ENCODE measurements at regions not wholly inside any gene's neighbourhood (a gene's known extent, or its start where the extent isn't known, plus 50 kb on each side); places are given as distances from the start of the nearest gene placed in this dataset.

DNA sequence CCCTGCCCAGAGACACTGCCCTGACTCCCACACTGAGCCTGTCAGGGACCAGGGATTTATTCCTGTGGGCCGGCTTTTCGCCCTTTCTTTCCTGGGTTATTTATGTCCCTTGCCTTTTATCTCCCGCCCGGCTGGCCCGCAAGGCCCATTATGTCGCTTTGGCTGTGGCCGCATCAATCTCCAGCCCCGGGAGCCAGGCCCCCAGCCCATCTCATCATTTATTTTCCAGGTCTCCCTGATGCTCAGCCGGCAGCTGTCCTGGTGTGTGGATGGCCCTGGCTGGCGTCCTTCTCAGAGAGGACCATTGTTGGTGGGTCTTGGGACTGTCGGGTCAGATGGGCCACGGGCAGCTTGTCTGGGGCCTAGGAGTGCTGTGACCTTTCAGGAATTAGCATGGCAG is 82.3 kb downstream of the FAM241B start:
- TF ChIP-seq, protein P1, sequence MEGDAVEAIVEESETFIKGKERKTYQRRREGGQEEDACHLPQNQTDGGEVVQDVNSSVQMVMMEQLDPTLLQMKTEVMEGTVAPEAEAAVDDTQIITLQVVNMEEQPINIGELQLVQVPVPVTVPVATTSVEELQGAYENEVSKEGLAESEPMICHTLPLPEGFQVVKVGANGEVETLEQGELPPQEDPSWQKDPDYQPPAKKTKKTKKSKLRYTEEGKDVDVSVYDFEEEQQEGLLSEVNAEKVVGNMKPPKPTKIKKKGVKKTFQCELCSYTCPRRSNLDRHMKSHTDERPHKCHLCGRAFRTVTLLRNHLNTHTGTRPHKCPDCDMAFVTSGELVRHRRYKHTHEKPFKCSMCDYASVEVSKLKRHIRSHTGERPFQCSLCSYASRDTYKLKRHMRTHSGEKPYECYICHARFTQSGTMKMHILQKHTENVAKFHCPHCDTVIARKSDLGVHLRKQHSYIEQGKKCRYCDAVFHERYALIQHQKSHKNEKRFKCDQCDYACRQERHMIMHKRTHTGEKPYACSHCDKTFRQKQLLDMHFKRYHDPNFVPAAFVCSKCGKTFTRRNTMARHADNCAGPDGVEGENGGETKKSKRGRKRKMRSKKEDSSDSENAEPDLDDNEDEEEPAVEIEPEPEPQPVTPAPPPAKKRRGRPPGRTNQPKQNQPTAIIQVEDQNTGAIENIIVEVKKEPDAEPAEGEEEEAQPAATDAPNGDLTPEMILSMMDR (IDR thresholded peaks at IDR 0.05; ENCODE audit: insufficient read depth, low read length), result no peak
- TF ChIP-seq SPI1 (IDR thresholded peaks at IDR 0.05; ENCODE audit: borderline replicate concordance, low read depth) (no peak), POLR2AphosphoS5 (IDR thresholded peaks at IDR 0.05; ENCODE audit: low read depth) (no peak), GABPA (IDR thresholded peaks at IDR 0.05; ENCODE audit: low read depth) (no peak)
- TF ChIP-seq, protein P2, sequence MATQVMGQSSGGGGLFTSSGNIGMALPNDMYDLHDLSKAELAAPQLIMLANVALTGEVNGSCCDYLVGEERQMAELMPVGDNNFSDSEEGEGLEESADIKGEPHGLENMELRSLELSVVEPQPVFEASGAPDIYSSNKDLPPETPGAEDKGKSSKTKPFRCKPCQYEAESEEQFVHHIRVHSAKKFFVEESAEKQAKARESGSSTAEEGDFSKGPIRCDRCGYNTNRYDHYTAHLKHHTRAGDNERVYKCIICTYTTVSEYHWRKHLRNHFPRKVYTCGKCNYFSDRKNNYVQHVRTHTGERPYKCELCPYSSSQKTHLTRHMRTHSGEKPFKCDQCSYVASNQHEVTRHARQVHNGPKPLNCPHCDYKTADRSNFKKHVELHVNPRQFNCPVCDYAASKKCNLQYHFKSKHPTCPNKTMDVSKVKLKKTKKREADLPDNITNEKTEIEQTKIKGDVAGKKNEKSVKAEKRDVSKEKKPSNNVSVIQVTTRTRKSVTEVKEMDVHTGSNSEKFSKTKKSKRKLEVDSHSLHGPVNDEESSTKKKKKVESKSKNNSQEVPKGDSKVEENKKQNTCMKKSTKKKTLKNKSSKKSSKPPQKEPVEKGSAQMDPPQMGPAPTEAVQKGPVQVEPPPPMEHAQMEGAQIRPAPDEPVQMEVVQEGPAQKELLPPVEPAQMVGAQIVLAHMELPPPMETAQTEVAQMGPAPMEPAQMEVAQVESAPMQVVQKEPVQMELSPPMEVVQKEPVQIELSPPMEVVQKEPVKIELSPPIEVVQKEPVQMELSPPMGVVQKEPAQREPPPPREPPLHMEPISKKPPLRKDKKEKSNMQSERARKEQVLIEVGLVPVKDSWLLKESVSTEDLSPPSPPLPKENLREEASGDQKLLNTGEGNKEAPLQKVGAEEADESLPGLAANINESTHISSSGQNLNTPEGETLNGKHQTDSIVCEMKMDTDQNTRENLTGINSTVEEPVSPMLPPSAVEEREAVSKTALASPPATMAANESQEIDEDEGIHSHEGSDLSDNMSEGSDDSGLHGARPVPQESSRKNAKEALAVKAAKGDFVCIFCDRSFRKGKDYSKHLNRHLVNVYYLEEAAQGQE (IDR thresholded peaks at IDR 0.05; ENCODE audit: insufficient replicate concordance, low read depth), result no peak
- no peak for DNase-seq (ENCODE audit: low read depth in 1 of 2, low spot score in 1 of 2)
- no peak overlapping the region for H3K27ac ChIP-seq (replicated peaks)
- H3K4me3 ChIP-seq (replicated peaks; ENCODE audit: insufficient read depth, low read length), result no peak overlapping the region
- H3K27me3 ChIP-seq (ENCODE audit: insufficient read depth, poor library complexity, severe bottlenecking), result no peaks in the 10 kb centered on the region

DNA sequence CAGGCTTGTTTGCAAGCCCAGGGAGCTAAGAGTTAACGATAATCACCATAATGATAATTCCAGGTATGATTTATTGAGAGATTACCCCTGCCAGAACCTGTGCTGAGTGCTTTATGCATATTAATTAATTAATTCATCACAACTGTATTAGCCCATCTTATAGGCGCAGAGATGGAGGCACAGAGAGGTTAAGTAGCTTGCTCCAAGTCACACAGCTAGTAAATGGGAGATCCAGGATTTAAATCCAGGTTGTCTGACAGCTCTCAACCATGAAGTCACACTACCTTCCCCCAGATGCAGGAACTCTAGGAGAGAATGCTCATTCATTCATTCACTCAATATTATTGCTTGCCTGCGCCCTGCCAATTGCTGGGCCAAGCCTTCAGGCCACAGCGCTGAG is 84.5 kb downstream of the FAM241B start:
- H3K27me3 ChIP-seq (ENCODE audit: insufficient read depth, poor library complexity, severe bottlenecking), result no peaks in the 10 kb centered on the region
- H3K27ac ChIP-seq (replicated peaks), result no peak overlapping the region
- DNase-seq (ENCODE audit: low read depth in 1 of 2, low spot score in 1 of 2), result no peak
- H3K4me3 ChIP-seq (replicated peaks; ENCODE audit: insufficient read depth, low read length), result no peak overlapping the region
- TF ChIP-seq GABPA (IDR thresholded peaks at IDR 0.05; ENCODE audit: low read depth) (no peak), SPI1 (IDR thresholded peaks at IDR 0.05; ENCODE audit: borderline replicate concordance, low read depth) (no peak), POLR2AphosphoS5 (IDR thresholded peaks at IDR 0.05; ENCODE audit: low read depth) (no peak)
- TF ChIP-seq, protein P1 (IDR thresholded peaks at IDR 0.05; ENCODE audit: insufficient read depth, low read length), result no peak
- TF ChIP-seq, protein P2 (IDR thresholded peaks at IDR 0.05; ENCODE audit: insufficient replicate concordance, low read depth), result no peak

DNA sequence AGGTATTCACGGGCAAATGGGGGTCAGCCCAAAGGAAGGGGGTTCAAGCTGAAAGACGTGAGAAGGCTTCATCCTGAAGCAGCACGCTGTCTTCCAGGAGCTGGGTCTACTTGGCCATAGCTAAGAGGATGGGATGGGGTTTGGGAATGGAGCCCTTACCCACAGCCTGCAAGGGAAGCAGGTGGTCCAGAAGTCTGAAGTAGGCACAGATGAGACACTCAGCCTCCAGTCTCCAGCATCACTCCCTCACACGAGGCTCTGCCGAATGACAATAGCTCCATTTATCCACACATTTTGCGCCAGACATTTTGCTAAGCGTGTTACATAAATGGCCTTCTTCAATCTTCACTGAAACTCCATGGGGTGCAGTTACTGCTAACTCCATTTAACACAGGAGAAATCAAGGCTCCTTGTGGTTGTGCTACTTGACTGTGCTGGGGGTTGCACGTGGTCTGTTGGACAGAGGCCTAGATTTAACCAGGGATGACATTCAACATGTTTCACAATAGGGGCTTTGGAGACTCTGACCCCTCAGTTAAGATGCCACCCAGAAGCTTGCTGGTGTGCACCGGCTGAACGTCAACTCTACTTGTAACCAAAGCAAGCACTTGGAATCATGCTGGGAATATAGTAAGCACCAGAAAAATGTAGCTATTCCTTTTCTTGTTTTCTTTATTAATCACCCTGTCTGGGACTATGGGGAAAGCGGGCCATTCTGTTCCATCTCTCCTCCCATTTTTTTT is 85.3 kb downstream of the FAM241B start:
- no peak overlapping the region for H3K4me3 ChIP-seq (replicated peaks; ENCODE audit: insufficient read depth, low read length)
- no peaks in the 10 kb centered on the region for H3K27me3 ChIP-seq (ENCODE audit: insufficient read depth, poor library complexity, severe bottlenecking)
- H3K27ac ChIP-seq (replicated peaks), result no peak overlapping the region
- TF ChIP-seq GABPA (IDR thresholded peaks at IDR 0.05; ENCODE audit: low read depth), result no peak
- DNase-seq (ENCODE audit: low read depth in 1 of 2, low spot score in 1 of 2), result no peak

DNA sequence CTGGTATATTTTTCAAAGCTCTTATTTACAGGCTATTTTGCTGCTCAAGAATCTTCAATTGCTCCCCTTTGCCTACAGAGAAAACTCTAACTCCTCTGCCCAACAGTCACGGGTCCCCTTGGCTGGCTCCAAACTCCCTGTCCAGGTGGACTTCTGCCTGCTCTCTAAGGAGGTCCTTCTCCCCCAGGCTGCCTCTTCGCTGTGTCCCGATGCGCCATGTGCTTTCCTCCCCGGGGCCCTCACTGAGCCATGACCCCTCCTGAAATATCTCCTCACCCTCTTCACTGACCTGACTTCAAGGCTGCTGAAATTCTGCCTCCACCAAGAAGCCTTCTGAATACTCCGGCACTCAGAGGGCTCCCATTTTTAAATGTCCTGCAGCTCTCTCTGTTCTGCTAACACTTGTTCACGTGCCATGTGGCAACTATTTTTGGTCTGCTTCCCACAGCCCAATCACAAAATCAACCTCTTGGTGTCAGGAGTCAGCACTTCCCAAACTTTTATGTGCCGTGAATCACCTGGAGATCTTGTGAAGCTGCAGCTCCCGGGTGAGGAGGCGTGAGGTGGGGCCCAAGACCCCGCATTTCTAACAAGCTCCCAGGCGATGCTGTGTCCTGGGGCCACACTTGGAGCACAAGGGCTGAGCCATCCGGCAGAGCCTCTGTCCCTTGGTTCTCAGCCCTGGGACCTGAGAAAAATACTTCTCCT is 85.7 kb upstream of the COL13A1 start:
- DNase-seq (ENCODE audit: low read depth in 1 of 2, low spot score in 1 of 2), result no peak
- Histone ChIP-seq H3K27ac (replicated peaks) (no peak overlapping the region), H3K27me3 (ENCODE audit: insufficient read depth, poor library complexity, severe bottlenecking) (no peaks in the 10 kb centered on the region), H3K4me3 (replicated peaks; ENCODE audit: insufficient read depth, low read length) (no peak overlapping the region)
- TF ChIP-seq POLR2AphosphoS5 (IDR thresholded peaks at IDR 0.05; ENCODE audit: low read depth) (no peak), GABPA (IDR thresholded peaks at IDR 0.05; ENCODE audit: low read depth) (no peak), SPI1 (IDR thresholded peaks at IDR 0.05; ENCODE audit: borderline replicate concordance, low read depth) (no peak)
- TF ChIP-seq, protein P1 (IDR thresholded peaks at IDR 0.05; ENCODE audit: insufficient read depth, low read length), result no peak
- TF ChIP-seq, protein P2 (IDR thresholded peaks at IDR 0.05; ENCODE audit: insufficient replicate concordance, low read depth), result no peak
